Cardiac muscle cell (in vitro differentiated cells and primary cell): ENCODE measurements at regions not wholly inside any gene's neighbourhood (a gene's known extent, or its start where the extent isn't known, plus 50 kb on each side); places are given as distances from the start of the nearest gene placed in this dataset.

Source experiments
- DNase-seq, 2 donors: peaks; one replicate each; pipeline versions ENCODE4 v3.0.0 to v3.0.0-alpha.2; 2010 to 2017; ENCODE audit warnings: low read depth in 1 of 2, low spot score in 1 of 2
- H3K27ac ChIP-seq: fragments of 200-600 bp; sonication (generic); 2 replicates; pipeline ENCODE4 v1.5.1; 2016
- H3K27me3 ChIP-seq: fragments of 200-600 bp; sonication (generic); 2 replicates; pipeline ENCODE4 v1.6.0; 2016; ENCODE audit warnings: control low read depth
- H3K36me3 ChIP-seq: fragments of 200-600 bp; sonication (generic); 2 replicates; pipeline ENCODE4 v1.5.1; 2016; ENCODE audit warnings: control low read depth
- H3K4me1 ChIP-seq: fragments of 200-600 bp; sonication (generic); 2 replicates; pipeline ENCODE4 v1.8.1; 2017; ENCODE audit warnings: low read depth, mild to moderate bottlenecking, mixed run types
- H3K4me3 ChIP-seq: fragments of 200-600 bp; sonication (generic); 2 replicates; pipeline ENCODE4 v1.5.1; 2016; ENCODE audit warnings: mild to moderate bottlenecking
- H3K9me3 ChIP-seq: fragments of 200-600 bp; sonication (generic); 2 replicates; pipeline ENCODE4 v1.5.1; 2017; ENCODE audit warnings: low read depth, mild to moderate bottlenecking, control low read depth
- TF ChIP-seq, protein P1 (sequence below): IDR thresholded peaks from 2 replicates; pipeline ENCODE4 v1.5.1; 2012; ENCODE audit warnings: low read depth, mild to moderate bottlenecking, low read length

DNA sequence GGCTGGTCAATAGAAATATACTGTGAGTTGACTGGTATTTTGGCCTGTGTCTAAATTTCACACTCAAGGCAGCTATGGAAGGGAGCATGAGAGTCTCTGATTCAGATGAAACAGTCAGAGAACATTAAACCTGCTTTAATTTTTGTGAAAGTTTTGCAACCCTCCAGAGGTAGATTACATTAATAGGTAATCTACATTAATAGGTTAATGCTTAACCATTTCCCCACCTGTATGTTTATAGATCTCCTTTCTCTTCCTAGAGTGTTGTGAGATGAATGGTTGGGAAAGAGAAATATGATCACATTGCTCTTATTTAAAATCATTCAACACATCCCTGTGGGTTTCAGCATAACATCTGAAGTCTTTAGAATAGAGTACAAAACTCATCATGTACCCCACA is 586.9 kb upstream of the DPPA4 start:
- Histone ChIP-seq H3K36me3 (no peaks in the 10 kb centered on the region), H3K4me1 (no peaks in the 10 kb centered on the region), H3K27ac (no peak overlapping the region), H3K9me3 (no peaks in the 10 kb centered on the region), H3K27me3 (no peaks in the 10 kb centered on the region), H3K4me3 (no peak overlapping the region)
- TF ChIP-seq, protein P1, sequence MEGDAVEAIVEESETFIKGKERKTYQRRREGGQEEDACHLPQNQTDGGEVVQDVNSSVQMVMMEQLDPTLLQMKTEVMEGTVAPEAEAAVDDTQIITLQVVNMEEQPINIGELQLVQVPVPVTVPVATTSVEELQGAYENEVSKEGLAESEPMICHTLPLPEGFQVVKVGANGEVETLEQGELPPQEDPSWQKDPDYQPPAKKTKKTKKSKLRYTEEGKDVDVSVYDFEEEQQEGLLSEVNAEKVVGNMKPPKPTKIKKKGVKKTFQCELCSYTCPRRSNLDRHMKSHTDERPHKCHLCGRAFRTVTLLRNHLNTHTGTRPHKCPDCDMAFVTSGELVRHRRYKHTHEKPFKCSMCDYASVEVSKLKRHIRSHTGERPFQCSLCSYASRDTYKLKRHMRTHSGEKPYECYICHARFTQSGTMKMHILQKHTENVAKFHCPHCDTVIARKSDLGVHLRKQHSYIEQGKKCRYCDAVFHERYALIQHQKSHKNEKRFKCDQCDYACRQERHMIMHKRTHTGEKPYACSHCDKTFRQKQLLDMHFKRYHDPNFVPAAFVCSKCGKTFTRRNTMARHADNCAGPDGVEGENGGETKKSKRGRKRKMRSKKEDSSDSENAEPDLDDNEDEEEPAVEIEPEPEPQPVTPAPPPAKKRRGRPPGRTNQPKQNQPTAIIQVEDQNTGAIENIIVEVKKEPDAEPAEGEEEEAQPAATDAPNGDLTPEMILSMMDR, result no peak
- no peak for DNase-seq

DNA sequence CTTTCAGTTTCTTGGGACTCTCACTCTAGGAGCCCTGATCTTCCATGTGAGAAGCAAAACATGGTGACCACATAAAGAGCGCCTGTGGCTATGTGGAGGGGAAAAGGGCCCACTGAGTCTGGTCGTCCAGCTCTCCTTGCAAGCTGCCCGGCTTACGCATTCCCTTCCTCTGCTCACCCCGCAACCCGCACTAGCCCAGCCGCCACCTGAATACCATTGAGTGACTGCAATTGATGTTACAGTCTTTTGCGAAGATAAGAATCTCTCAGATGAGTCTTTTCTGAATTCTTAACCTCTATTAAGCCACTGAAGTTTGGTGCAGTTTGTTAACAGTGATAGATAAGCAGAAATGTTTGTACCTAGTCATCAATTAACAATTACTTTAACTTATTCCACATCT is 589.0 kb upstream of the DPPA4 start:
- no peaks in the 10 kb centered on the region for H3K36me3 ChIP-seq
- TF ChIP-seq, protein P1, result no peak
- no peak for DNase-seq
- no peaks in the 10 kb centered on the region for H3K9me3 ChIP-seq
- H3K4me3 ChIP-seq, result no peak overlapping the region
- no peaks in the 10 kb centered on the region for H3K4me1 ChIP-seq
- H3K27me3 ChIP-seq, result no peaks in the 10 kb centered on the region
- H3K27ac ChIP-seq, result no peak overlapping the region

DNA sequence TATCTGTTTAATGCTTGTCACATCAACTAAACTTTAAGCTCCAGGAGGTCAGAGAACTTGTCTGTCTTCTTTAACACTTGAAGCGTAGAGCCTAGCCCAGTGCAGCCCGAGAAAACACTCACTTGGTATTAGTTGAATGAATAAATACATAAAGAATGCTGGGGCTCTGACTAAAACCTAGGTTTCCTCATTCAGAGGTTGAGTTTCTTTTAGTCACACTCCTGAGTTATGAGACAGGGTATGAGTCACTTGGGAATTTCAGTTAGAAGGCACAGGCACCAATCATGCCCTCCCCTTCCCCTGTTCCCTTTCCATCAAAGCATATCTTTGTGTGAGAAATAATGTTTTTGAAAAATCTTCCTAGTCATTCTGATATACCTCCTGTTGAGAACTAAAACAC is 589.8 kb upstream of the DPPA4 start:
- peak in 1 of 2 donors; percentile 90 for DNase-seq
- H3K36me3 ChIP-seq, result no peaks in the 10 kb centered on the region
- no peaks in the 10 kb centered on the region for H3K9me3 ChIP-seq
- H3K4me3 ChIP-seq, result no peak overlapping the region
- H3K4me1 ChIP-seq, result no peaks in the 10 kb centered on the region
- no peak overlapping the region for H3K27ac ChIP-seq
- TF ChIP-seq, protein P1, result no peak
- no peaks in the 10 kb centered on the region for H3K27me3 ChIP-seq

DNA sequence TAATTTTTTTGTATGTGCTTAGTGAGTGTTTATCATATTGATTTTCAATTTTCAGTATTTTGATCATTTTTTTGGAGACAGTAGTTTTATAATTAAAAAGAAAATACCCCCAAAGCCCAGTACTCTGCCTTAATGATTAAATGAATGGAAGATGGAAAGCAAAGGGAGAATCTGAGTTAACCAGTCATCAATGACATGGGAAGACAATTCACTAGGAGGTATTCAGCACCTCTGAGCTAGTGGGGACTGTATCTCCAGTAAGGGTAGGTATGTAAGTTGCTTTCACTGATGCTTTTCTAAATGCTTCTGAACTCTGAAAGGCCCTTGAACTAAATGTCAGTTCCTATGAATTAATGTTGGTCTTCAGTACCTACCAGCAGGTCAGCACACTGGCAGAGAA is 590.4 kb upstream of the DPPA4 start:
- Histone ChIP-seq H3K27me3 (no peaks in the 10 kb centered on the region), H3K4me3 (no peak overlapping the region), H3K36me3 (no peaks in the 10 kb centered on the region), H3K4me1 (no peaks in the 10 kb centered on the region), H3K27ac (no peak overlapping the region), H3K9me3 (no peaks in the 10 kb centered on the region)
- TF ChIP-seq, protein P1, result no peak
- no peak for DNase-seq

DNA sequence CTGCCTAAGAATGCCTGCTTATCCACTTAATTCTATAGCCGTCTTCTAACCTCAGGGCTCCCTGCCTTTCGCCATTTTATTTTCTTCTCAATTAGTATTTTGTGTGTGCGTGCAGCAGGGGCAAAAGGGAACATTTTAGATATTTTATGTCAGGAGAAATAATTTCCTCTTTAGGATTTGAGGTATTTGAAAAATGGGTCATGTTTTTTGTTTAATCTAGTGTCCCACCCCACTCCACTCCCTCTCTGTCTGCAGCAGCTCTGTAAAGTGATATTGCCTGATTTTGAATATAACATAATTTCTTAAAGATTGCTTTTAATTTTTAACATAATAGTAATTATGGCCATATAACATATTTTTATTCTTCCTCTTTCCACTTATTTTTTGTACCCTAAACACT is 593.2 kb upstream of the DPPA4 start:
- no peaks in the 10 kb centered on the region for H3K27me3 ChIP-seq
- DNase-seq, result no peak
- no peaks in the 10 kb centered on the region for H3K36me3 ChIP-seq
- TF ChIP-seq, protein P1, result no peak
- no peak overlapping the region for H3K27ac ChIP-seq
- H3K4me3 ChIP-seq, result no peak overlapping the region
- no peaks in the 10 kb centered on the region for H3K9me3 ChIP-seq
- no peaks in the 10 kb centered on the region for H3K4me1 ChIP-seq

DNA sequence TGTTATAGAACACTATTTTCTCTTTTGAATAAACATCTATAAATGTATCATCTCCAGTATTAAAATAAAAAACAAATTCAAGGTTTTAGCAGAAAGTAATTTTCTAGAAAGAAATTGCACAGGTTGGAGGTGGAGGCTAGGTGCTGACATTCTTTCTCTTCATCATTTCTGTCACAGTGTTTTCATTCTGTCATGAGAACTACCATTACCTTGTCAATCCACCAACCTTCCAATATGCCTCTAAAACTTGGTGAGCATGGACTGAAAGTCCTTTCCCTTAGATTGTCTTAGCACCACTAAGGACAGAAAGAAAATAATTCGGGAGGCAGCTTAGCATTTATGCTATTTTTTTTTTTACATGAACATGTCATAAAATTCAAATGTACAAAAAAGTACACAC is 596.2 kb upstream of the DPPA4 start:
- Histone ChIP-seq H3K9me3 (no peaks in the 10 kb centered on the region), H3K4me3 (no peak overlapping the region), H3K27ac (no peak overlapping the region), H3K4me1 (no peaks in the 10 kb centered on the region), H3K36me3 (no peaks in the 10 kb centered on the region), H3K27me3 (no peaks in the 10 kb centered on the region)
- DNase-seq, result no peak
- TF ChIP-seq, protein P1, result no peak
